DMS 273 (cell line): ENCODE measurements at regions not wholly inside any gene's neighbourhood (a gene's known extent, or its start where the extent isn't known, plus 50 kb on each side); places are given as distances from the start of the nearest gene placed in this dataset.
"Not testable (repeated sequence)": the region's sequence is repeated elsewhere in the genome, so short reads cannot be mapped to it uniquely, and the experiment has no call there.

Experiments
- DNase-seq: peaks from one replicate; lab custom pipeline; 2025; ENCODE audit not compliant: unreplicated experiment; lab: John Stamatoyannopoulos, UW

DNA sequence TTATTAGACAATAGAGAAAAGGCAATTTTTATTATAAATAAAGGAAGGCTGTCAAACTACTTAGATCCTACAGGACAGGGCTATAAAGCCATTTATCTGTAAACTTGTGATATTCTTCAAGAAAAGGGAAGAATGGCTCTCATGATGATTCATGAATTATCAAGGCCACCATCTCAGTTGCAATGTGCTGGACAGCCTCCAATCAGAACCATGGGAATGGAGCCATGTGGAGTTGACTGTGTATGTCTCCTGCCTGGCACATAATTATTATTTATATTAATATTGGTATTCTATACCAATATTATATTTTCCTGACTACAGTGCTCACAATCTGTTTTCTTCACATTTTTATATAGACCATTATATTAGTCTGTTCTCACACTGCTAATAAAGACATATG lies 560.5 kb upstream of the MIR17HG start:
- no peak for DNase-seq

DNA sequence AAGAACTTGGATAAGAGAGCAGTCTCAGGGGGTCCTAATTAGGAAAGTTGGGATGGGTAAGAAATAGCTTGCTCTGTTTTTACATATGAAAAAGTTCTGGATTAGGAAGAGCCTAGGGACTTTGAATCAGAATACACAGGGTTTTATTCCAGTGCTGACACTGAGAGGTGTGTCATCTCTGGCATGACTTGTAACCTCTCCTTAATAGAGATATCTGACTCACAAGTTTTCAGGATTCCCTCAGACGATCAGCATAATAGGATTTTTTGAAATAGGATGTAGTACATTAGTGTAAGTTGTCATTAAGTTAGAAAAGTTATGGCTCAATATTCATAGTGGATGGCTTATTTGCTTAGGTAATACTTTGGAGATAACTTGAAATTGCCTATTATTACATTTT lies 555.2 kb upstream of the MIR17HG start:
- no peak for DNase-seq

DNA sequence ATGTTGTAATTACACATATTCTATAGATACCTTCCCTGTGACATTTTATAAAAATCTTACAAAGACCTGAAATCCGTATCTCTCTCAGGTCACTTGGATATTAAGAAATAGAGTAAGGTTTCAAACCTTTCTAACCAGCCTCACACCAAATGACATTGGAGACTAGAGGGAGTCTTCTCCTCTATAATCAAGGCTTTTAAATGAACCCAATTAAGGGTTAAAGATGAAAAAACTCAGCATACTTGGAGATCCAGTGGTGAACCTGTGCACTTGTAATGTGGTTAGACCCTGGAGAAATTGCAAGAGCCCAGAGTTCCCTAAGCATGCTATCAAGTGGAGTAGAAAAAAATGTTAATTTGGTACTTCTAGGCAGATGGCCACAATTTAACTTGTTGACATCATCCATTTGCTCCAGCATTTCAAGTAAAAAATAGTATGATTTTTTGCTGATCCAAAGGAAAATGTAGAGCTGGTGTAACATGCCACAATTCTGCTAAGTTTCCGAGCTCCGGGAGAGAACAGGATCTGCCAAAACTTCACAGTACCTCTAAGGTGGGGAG lies 554.1 kb upstream of the MIR17HG start:
- no peak for DNase-seq

DNA sequence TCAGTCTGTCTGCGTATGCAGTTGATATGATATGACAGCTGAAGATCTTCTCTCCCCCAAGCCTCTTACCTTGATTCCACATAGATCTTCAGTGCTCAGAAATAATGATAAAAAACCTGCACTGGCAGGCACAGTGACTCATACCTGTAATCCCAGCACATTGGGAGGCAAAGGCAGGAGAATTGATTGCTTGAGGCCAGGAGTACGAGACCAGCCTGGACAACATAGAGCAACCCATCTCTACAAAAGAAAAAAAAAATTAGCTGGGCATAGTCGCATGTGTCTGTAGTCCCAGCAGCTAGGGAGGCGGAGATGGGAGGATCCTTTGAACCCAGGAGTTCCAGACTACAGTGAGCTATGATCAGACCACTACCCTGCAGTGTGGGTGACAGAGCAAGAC lies 551.0 kb upstream of the MIR17HG start:
- DNase-seq = no peak

DNA sequence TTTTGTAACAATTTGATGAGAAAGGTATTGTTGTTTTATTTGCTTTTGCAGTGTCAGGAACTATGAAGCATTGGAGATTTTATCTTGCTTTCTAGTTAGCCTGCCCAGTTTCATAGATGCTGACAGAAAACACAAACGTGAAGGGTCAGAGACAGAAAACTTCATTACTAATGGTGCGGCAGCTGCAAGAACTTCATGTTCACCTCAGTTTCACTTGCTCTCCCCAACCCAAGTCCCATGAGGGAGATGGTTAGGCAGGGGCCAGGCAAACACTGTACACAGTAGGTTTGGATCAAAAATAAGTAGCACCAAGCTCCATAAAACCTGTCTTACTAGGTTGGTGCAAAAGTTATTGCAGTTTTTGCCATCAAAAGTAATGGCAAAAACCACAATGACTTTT lies 550.2 kb upstream of the MIR17HG start:
- DNase-seq = no peak

DNA sequence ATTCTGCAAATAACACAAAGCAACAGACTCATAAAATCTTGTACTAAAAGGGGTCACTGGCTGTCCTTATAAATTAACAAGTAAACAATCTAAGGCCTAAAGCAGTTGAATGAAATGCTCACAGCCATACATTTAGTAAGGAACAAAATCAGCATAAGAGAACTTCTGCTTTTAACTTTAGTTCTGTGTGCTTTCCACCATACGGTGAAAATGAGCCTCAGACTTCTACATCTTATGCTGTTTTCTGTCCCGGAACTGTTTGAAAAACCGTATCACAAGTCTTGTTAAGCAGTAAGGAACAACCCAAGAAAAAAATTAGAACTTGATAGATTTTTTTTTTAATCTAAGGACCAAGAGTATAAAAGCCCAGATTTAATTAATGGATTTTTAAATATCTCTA lies 549.1 kb upstream of the MIR17HG start:
- DNase-seq = no peak

DNA sequence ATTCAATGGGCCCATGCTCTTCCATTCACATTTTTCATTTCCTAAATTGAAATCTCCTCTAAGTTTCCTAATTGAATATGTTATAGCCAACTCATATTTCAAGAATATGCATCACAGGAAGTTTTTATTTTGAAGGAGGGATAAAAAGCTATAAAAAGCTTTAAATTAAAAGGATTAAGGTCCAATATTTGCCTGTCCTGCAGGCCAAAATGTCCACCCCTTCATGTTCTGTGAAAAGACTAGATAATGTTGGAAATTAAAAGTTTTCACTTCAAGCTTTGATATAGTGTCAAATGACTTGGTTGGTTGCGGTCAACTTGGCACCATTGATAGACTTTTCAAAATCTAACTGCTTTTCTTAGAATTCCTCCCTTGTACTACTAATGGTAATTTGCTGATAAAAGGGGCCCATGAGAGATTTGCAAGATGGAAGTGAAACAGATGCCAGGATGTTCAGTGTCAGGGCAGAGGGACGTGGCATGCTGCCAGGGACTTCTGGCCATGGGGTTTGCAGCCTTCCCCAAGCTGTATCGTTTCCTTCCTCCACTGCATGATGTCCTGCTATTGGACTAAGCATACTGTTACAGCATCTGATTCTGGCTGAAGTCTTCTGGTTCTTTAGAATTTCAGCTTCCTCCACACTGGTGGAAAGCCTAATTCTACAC lies 547.3 kb upstream of the MIR17HG start:
- DNase-seq = peak; percentile 1

DNA sequence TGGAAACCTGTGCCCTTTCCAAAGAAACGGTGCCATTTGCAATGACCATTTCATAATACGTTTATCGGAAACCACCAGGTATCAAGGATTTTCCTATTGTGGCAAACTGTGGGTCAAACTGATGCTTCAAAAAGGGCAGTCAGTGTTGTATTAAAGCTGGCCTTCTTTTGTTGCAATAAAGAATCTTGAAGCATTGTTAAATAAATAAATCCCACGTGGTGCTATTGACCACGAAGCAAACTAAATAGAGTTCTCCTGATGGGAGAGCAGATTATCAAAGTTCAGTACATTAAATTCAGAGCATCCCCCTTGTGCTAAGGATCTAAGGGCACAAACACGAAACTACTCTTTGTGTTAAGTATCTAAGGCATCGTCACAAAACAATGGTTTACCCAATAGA lies 545.9 kb upstream of the MIR17HG start:
- DNase-seq = no peak

DNA sequence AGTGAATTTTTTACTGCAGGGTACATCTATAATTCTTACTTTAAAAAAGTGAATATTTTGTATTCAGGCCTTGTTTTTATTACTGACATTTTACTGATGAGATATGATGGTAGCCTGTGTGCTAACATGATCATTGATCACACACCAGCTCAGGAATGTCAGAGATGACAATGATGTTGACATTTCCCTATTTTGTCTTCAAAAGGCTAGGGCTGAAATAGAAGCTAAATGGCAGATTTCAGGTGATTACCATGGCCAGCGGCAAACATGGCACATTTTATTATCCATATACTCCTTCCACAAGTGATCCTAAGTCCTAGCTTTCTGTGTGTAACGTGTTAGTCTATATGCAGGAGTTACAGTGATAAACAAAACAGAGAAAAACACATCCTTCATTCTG lies 544.3 kb upstream of the MIR17HG start:
- no peak for DNase-seq

DNA sequence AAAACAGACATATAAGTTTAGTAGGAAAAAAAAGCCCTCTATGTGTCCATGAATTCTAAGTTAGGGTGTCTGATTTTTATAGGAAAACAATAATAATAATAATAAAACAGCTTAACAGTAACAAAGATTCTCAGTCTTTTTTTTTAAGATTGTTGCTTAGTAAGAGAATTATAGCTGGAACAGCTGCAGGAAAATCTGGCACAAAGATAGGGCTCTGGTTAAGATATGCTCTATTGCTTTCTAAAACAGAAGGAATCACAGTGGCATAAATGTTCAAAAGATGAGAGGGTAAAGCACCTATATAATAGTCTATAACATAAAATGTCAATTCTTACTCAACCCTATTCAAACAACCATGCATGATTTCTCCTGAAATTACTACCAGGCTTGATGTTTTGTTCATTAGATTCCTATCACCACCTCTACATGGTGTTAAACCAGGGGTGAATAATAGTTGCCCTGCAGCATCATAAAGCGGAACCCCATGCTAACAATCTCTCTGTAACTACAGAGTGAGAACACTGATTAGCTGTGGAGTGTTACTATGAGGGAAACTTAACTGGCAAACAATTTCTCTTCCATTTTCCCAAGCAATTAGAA lies 541.4 kb upstream of the MIR17HG start:
- DNase-seq = no peak

DNA sequence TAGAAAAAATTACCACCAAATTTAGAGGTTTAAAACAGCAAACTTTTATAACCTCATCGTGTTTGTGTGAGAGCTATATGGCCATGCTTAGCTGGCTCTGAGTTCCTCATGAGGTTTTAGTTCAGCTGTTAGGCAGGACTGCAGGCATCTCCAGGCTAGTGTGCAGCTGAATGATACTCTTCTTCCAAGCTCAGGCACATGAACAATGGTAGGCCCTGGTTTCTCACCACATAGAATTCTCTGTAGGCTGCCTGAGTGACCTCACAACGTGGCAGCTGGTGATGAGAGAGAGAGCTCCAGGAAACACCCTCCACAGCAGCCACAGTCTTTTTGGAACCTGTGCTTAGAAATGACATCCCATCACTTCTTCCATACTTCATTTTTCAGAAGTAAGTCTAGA lies 540.6 kb upstream of the MIR17HG start:
- no peak for DNase-seq

DNA sequence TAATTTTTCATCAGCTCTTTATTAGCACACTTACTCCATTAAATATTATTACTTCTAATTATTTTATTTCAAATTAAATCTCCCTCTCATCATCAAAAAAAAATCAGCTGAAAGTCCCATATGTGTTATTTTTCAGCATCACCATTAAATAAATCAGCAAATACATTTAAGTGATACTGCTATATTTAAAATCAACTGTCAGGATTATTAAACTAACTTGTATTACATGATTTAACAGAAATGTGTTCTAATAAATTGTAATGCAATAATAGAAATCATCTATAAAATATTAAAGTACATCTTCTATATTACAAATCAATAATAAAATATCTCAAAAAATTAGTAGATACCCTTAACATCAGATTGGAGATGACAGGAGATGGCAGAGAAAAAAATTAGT lies 538.6 kb upstream of the MIR17HG start:
- no peak for DNase-seq

DNA sequence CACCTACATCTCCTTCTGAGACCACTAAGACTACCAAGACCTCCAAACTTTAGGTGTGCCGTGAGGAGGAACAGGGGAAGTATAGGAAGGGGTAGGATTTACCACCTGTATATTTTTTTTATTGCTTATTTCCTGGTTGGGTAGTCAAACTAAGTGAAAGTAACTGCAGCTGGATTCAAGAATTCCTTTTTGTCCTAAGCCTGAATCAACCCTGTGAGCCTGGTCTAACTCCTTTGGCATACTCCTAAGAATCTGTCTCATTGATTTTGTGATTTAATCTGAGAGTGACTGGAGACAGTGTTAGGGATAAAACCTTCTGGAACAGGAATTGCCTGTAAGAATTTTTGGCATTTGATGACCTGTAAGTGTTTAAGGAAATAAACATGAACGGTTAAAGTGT lies 523.5 kb upstream of the MIR17HG start:
- no peak for DNase-seq

DNA sequence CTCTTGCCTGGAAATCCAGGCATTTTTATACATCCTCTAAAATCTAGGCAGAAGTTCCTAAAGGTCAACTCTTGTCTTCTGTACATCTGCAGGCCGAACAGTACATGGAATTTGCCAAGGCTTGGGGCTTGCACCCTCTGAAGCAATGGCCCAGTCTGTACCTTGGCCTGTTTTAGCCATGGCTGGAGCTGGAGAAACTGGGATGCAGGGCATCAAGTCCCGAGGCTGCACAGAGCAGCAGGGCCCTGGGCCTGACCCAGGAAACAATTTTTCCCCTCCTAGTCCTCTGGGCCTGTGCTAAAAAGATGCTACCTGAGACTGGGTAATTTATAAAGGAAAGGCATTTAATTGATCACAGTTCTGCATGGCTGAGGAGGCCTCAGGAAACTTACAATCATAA lies 520.8 kb upstream of the MIR17HG start:
- DNase-seq = no peak

DNA sequence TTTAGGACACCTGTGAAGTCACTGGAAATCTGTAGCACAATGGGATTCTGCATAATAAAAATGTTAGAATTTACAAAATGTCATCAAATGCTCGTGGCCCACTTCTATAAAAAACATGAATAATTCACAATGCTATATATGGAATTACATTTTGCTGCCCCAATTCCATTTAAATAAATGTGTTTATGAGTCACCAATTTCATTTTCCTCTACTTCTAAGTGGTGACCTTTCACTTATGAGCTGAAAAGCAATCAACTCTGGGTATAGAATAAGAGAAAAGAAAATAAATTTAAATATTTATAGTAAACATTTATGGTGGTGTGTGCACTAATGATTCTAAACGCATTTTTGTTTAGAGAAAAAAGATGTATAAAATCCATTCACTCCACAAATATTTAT lies 516.7 kb upstream of the MIR17HG start:
- DNase-seq = no peak

DNA sequence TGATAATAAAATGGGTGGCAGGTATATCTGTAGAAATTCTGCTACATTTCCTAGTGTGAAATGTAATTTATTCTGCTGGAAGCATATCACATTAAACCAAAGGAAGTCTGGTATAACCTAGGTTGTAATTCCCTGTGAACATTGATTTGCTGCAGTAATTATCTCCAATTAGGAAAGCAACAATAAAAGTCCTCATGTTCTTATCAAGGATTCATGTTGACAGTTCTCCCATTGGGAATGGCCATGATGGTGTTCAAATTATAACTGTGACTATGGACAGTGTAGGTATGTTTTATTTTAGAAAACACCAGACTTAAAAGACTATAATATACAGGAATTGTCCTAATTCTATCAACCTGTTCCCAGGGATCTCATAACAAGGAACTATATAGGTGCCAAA lies 513.5 kb upstream of the MIR17HG start:
- DNase-seq = no peak

DNA sequence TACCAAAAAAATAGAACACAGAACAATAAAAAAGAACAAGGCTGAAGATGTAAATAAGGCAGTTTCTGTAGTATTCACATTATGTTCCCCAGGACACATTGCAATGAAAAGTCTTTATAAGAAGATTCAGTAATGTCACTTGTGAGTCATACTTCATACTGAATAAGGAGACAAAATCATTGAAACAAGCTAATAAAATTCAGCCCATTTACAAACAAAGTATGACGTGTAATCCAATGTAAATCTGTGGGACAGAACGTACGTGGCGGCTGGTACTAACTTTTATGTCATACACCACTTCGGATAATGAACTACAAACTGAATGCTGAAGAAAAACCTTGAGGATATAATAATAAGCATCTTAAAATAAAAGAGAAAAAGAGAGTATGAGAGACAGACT lies 512.8 kb upstream of the MIR17HG start:
- no peak for DNase-seq

DNA sequence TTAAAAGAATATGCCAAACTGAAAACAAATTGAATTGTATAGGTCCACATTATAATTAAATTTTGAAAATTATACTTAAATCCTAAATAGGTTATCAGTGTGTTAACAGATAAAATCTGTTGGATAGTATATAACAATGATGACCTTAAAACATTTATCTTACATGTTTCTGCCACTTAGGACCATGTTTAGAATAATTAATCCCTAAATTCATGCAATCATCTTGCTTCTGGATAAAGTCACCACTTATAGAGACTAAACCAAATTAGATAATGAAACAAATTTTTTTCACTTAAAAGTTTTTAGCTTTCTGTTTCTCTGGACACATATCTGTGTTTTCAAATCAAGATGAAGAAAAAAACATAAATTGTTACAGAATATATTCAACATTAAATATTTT lies 511.7 kb upstream of the MIR17HG start:
- DNase-seq = no peak

DNA sequence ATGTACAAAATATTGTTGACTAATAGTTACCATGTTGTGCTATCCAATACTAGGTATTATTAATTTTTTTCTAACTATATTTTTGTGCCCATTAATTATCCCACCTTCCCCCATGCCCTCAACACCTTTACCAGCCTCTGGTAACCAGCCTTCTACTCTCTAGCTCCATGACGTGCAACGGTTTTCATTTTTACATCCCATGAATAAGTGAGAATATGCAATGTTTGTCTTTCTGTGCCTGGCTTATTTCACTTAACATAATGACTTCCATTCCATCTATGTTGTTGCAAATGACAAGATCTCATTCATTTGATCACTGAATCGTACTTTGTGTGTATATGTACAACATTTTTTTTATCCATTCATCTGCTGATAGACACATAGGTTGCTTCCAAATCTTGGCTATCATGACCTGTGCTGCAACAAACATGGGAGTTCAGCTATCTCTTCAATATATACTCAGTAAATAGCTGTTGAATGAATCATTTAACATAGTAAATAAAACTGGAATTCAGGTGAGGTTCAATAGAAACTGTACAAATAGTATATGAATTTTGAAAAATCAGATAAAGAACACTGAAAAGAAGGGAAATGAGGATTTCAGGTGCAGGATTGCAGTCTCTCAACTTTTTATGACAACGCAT lies 509.0 kb upstream of the MIR17HG start:
- DNase-seq = no peak

DNA sequence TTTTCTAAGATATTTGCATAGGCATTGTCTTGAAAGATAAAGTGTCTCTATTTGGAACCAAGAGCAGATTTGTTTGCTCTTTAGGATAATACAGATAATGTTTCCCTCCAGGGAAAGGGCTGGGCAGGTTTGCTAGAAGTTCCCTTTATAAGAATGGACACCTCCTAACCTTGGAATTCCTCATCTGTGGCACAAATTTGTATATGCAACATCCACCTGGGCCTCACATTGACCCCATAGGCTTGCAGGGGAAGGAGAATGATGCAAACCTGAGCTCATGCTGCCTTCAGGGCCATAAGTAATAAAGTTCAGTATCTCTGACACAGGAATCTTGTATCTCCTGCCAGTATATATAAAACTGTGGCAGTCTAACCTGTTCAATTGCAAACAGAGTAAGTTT lies 508.4 kb upstream of the MIR17HG start:
- no peak for DNase-seq

DNA sequence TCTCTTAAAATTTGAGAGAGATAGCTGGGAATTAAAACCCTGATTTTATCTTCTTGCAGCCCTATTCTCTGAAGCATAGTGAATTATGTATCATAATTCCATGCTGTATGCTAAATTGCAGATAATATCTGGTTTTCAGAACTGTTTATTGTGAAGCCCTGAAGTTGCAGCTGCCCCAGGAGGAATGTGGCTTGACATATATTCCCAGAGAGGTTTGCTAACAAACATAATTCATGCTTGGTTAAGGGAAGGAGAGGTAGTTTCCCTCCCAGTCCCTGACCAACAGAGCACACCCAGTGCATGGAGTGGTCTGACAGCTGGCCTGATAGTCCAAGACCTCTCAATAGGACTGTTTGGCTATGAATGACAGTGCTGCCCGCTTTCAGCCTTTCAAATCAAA lies 500.6 kb upstream of the MIR17HG start:
- DNase-seq = no peak

DNA sequence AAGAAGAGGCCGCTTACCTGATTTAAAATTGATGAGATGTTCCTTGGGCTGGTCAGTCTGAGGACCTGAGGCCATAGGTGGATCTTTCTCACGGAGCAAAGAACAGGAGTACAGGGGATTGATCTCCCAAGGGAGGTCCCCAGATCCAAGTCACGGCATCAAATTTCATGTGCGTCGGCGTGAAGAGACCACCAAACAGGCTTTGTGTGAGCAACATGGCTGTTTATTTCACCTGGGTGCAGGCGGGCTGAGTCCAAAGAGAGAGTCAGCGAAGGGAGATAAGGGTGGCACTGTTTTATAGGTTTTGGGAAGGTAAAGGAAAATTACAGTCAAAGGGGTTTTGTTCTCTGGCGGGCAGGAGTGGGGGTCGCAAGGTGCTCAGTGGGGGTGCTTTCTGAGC lies 493.8 kb upstream of the MIR17HG start:
- DNase-seq = not testable (repeated sequence)

DNA sequence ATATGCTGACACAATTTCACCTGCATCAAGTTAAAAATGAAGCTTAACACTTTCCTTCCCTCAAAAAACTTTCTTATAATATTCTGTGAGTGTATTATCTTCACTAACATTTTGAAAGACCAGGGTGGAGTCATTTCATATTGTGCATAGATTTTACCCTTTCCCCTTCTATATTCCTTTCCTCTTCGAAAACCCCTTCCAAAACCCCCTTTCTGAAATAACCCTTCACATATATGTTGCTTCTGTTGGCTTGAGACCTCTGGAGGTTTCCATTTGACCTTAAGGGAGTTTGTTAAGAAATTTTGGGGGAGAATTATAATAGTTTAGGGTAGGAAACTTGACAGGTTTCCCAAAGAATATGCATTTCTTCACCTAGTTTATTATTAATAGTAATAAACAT lies 489.6 kb upstream of the MIR17HG start:
- no peak for DNase-seq
